ENCODE measurements at regions not wholly inside any gene's neighbourhood (a gene's known extent, or its start where the extent isn't known, plus 50 kb on each side); places are given as distances from the start of the nearest gene placed in this dataset.
"Not testable (repeated sequence)": the region's sequence is repeated elsewhere in the genome, so short reads cannot be mapped to it uniquely, and the experiment has no call there.

GRCh38 chr18:4541588-4541987 is 86.5 kb upstream of the DLGAP1 start:
- 83% methylated on average over 3 of the region's 3 CpGs for WGBS
- H3K4me3 ChIP-seq (ENCODE audit: low read depth, low read length), result no peak overlapping the region
- H3K36me3 ChIP-seq (ENCODE audit: insufficient read depth), result no peaks in the 10 kb centered on the region
- H3K27ac ChIP-seq (ENCODE audit: low read depth), result no peak overlapping the region
- no peak for DNase-seq (ENCODE audit: extremely low spot score)
- H3K4me1 ChIP-seq (ENCODE audit: insufficient read depth), result no peaks in the 10 kb centered on the region

- DNase-seq (ENCODE audit: extremely low spot score), result no peak
- Histone ChIP-seq H3K27ac (ENCODE audit: low read depth) (no peak overlapping the region), H3K36me3 (ENCODE audit: insufficient read depth) (no peaks in the 10 kb centered on the region), H3K4me3 (ENCODE audit: low read depth, low read length) (no peak overlapping the region), H3K4me1 (ENCODE audit: insufficient read depth) (no peaks in the 10 kb centered on the region)
These were observed 81.3 kb upstream of the DLGAP1 start for GRCh38 chr18:4536447-4536846.

GRCh38 chr18:4528405-4528804 is 73.3 kb upstream of the DLGAP1 start:
- H3K4me3 ChIP-seq (ENCODE audit: low read depth, low read length), result no peak overlapping the region
- H3K27ac ChIP-seq (ENCODE audit: low read depth), result no peak overlapping the region
- no peaks in the 10 kb centered on the region for H3K36me3 ChIP-seq (ENCODE audit: insufficient read depth)

GRCh38 chr18:4527826-4528225 is 72.7 kb upstream of the DLGAP1 start:
- WGBS, result 44% methylated on average over 10 of the region's 10 CpGs
- not testable (repeated sequence) for DNase-seq (ENCODE audit: extremely low spot score); H3K4me1 ChIP-seq (ENCODE audit: insufficient read depth); H3K4me3 ChIP-seq (ENCODE audit: low read depth, low read length); H3K36me3 ChIP-seq (ENCODE audit: insufficient read depth); H3K27ac ChIP-seq (ENCODE audit: low read depth)

More at GRCh38 chr18:4528405-4528804, 73.3 kb upstream of the DLGAP1 start:
- no peak for DNase-seq (ENCODE audit: extremely low spot score)
- no peaks in the 10 kb centered on the region for H3K4me1 ChIP-seq (ENCODE audit: insufficient read depth)

- WGBS, result 64% methylated on average over 4 of the region's 4 CpGs
- DNase-seq (ENCODE audit: extremely low spot score), result no peak
- H3K4me1 ChIP-seq (ENCODE audit: insufficient read depth), result no peaks in the 10 kb centered on the region
- no peak overlapping the region for H3K27ac ChIP-seq (ENCODE audit: low read depth)
- H3K36me3 ChIP-seq (ENCODE audit: insufficient read depth), result no peaks in the 10 kb centered on the region
- H3K4me3 ChIP-seq (ENCODE audit: low read depth, low read length), result no peak overlapping the region
These were observed 69.0 kb upstream of the DLGAP1 start for GRCh38 chr18:4524096-4524495.

GRCh38 chr18:4511166-4511565 is 56.1 kb upstream of the DLGAP1 start:
- Histone ChIP-seq H3K36me3 (ENCODE audit: insufficient read depth) (no peaks in the 10 kb centered on the region), H3K4me3 (ENCODE audit: low read depth, low read length) (no peak overlapping the region), H3K4me1 (ENCODE audit: insufficient read depth) (no peaks in the 10 kb centered on the region), H3K27ac (ENCODE audit: low read depth) (no peak overlapping the region)
- WGBS, result 93% methylated on average over 6 of the region's 6 CpGs
- no peak for DNase-seq (ENCODE audit: extremely low spot score)

- Histone ChIP-seq H3K27ac (ENCODE audit: low read depth) (no peak overlapping the region), H3K36me3 (ENCODE audit: insufficient read depth) (no peaks in the 10 kb centered on the region), H3K4me3 (ENCODE audit: low read depth, low read length) (no peak overlapping the region), H3K4me1 (ENCODE audit: insufficient read depth) (no peaks in the 10 kb centered on the region)
- 97% methylated on average over 1 of the region's 1 CpG for WGBS
- no peak for DNase-seq (ENCODE audit: extremely low spot score)
These were observed 55.6 kb upstream of the DLGAP1 start for GRCh38 chr18:4510711-4511110.

GRCh38 chr18:4510160-4510559 is 55.1 kb upstream of the DLGAP1 start:
- WGBS, result 93% methylated on average over 9 of the region's 9 CpGs
- no peak for DNase-seq (ENCODE audit: extremely low spot score)

More at GRCh38 chr18:4510160-4510559, 55.1 kb upstream of the DLGAP1 start:
- Histone ChIP-seq H3K36me3 (ENCODE audit: insufficient read depth) (no peaks in the 10 kb centered on the region), H3K4me3 (ENCODE audit: low read depth, low read length) (no peak overlapping the region), H3K4me1 (ENCODE audit: insufficient read depth) (no peaks in the 10 kb centered on the region), H3K27ac (ENCODE audit: low read depth) (no peak overlapping the region)

All from urinary bladder (tissue), 3 donors.